ENCODE measurements at regions not wholly inside any gene's neighbourhood (a gene's known extent, or its start where the extent isn't known, plus 50 kb on each side); places are given as distances from the start of the nearest gene placed in this dataset.

- TF ChIP-seq CTCF (IDR thresholded peaks at IDR 0.05) (no peak), POLR2A (IDR thresholded peaks at IDR 0.05) (no peak)
These were observed 419.9 kb downstream of the TUSC7 start for GRCh38 chr3:117129516-117129915.

Data from thyroid gland (tissue), 4 donors.